ENCODE measurements at regions not wholly inside any gene's neighbourhood (a gene's known extent, or its start where the extent isn't known, plus 50 kb on each side); places are given as distances from the start of the nearest gene placed in this dataset.

GRCh38 chr12:105626653-105627052 is 296.2 kb downstream of the C12orf75 start:
- no peak for TF ChIP-seq CTCF (conservative IDR thresholded peaks at IDR 0.05 in 1 of 2, IDR thresholded peaks at IDR 0.05 in 1 of 2; ENCODE audit: low read depth in 1 of 2, low read length in 2 of 2)
- no peak for TF ChIP-seq EZH2 (IDR thresholded peaks at IDR 0.05; ENCODE audit: low read length, missing control alignments)

Measured in fibroblast of lung (primary cell).